ENCODE measurements at regions not wholly inside any gene's neighbourhood (a gene's known extent, or its start where the extent isn't known, plus 50 kb on each side); places are given as distances from the start of the nearest gene placed in this dataset.

DNA sequence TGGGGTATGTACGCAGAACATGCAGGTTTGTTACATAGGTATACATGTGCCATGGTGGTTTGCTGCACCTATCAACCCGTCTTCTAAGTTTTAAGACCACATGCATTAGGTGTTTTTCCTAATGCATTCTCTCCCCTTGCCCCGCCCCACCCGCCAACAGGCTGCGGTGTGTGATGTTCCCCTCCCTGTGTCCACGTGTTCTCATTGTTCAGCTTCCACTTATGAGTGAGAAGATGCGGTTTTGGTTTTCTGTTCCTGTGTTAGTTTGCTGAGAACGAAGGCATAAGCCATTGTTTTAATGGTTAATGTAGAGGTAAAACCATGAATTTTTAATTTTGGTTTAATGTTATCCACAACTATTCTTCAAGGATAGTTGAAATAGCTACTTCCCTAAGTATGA lies 346.8 kb upstream of the EPHA6 start:
- Histone ChIP-seq H3K9me3 (ENCODE audit: control insufficient read depth in 4 of 4, low read length in 3 of 4) (no peaks in the 10 kb centered on the region), H3K4me1 (ENCODE audit: control insufficient read depth in 4 of 4, insufficient read depth in 4 of 4, low read length in 3 of 4) (no peaks in the 10 kb centered on the region), H3K36me3 (ENCODE audit: control insufficient read depth in 4 of 4, insufficient read depth in 3 of 4, low read depth in 1 of 4, low read length in 3 of 4) (no peaks in the 10 kb centered on the region), H3K27me3 (ENCODE audit: control insufficient read depth in 4 of 4, insufficient read depth in 4 of 4, low read length in 3 of 4) (no peaks in the 10 kb centered on the region), H3K4me3 (ENCODE audit: low read depth in 1 of 3, low read length in 3 of 3) (no peak overlapping the region), H3K27ac (ENCODE audit: low read depth in 1 of 2, low read length in 2 of 2) (no peak overlapping the region), H3K9ac (ENCODE audit: low read depth in 1 of 2, low read length in 2 of 2) (no peak overlapping the region)
- no peak for DNase-seq (ENCODE audit: low spot score)
- TF ChIP-seq FOXA1 (IDR thresholded peaks at IDR 0.05), result no peak
- TF ChIP-seq, protein P1, sequence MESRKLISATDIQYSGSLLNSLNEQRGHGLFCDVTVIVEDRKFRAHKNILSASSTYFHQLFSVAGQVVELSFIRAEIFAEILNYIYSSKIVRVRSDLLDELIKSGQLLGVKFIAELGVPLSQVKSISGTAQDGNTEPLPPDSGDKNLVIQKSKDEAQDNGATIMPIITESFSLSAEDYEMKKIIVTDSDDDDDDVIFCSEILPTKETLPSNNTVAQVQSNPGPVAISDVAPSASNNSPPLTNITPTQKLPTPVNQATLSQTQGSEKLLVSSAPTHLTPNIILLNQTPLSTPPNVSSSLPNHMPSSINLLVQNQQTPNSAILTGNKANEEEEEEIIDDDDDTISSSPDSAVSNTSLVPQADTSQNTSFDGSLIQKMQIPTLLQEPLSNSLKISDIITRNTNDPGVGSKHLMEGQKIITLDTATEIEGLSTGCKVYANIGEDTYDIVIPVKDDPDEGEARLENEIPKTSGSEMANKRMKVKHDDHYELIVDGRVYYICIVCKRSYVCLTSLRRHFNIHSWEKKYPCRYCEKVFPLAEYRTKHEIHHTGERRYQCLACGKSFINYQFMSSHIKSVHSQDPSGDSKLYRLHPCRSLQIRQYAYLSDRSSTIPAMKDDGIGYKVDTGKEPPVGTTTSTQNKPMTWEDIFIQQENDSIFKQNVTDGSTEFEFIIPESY (IDR thresholded peaks at IDR 0.05), result no peak
- TF ChIP-seq JUND (IDR thresholded peaks at IDR 0.05), result no peak
- TF ChIP-seq MAX (IDR thresholded peaks at IDR 0.05), result no peak
- no peak for TF ChIP-seq RAD21 (IDR thresholded peaks at IDR 0.05)
- WGBS, result 80% methylated on average over 8 of the region's 8 CpGs

DNA sequence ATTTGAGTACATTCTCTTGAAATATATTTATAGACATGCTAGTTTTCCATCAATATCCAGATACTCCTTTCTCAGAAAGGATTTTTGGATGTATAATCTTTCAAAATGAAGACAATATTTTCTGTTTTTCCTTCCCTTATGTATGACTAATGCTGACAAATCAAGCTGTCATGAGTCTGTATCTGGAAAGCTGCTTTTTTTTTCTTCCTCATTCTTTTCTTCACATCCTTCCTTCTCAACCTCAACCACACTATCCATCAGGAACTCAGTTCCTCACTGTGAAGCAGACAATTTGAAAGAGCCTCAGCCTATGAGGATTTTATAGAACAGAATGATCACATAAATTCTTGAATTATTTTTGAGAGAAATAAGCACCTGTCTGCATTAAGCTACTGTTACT lies 335.9 kb upstream of the EPHA6 start:
- no peak overlapping the region for H3K27ac ChIP-seq (ENCODE audit: low read depth in 1 of 2, low read length in 2 of 2)
- no peak overlapping the region for H3K4me3 ChIP-seq (ENCODE audit: low read depth in 1 of 3, low read length in 3 of 3)
- H3K9me3 ChIP-seq (ENCODE audit: control insufficient read depth in 4 of 4, low read length in 3 of 4), result no peaks in the 10 kb centered on the region
- DNase-seq (ENCODE audit: low spot score), result no peak
- TF ChIP-seq JUND (IDR thresholded peaks at IDR 0.05) (no peak), MAX (IDR thresholded peaks at IDR 0.05) (no peak), FOXA2 (IDR thresholded peaks at IDR 0.05) (no peak), CTCF (IDR thresholded peaks at IDR 0.05; ENCODE audit: low read depth, low read length, missing input control) (no peak), HNF4A (conservative IDR thresholded peaks at IDR 0.05) (no peak), YY1 (IDR thresholded peaks at IDR 0.05) (no peak), SP1 (IDR thresholded peaks at IDR 0.05) (no peak), ATF3 (IDR thresholded peaks at IDR 0.05) (no peak), REST (IDR thresholded peaks at IDR 0.05) (no peak), RXRA (IDR thresholded peaks at IDR 0.05) (no peak), RAD21 (IDR thresholded peaks at IDR 0.05) (no peak)
- H3K9ac ChIP-seq (ENCODE audit: low read depth in 1 of 2, low read length in 2 of 2), result no peak overlapping the region
- no peaks in the 10 kb centered on the region for H3K4me1 ChIP-seq (ENCODE audit: control insufficient read depth in 4 of 4, insufficient read depth in 4 of 4, low read length in 3 of 4)
- H3K36me3 ChIP-seq (ENCODE audit: control insufficient read depth in 4 of 4, insufficient read depth in 3 of 4, low read depth in 1 of 4, low read length in 3 of 4), result no peaks in the 10 kb centered on the region
- H3K27me3 ChIP-seq (ENCODE audit: control insufficient read depth in 4 of 4, insufficient read depth in 4 of 4, low read length in 3 of 4), result no peaks in the 10 kb centered on the region
